Islet of Langerhans (tissue), 1 donor: ENCODE measurements at regions not wholly inside any gene's neighbourhood (a gene's known extent, or its start where the extent isn't known, plus 50 kb on each side); places are given as distances from the start of the nearest gene placed in this dataset.
"Not testable (repeated sequence)": the region's sequence is repeated elsewhere in the genome, so short reads cannot be mapped to it uniquely, and the experiment has no call there.

Experiments used
- FAIRE-seq: peaks from one replicate; lab custom pipeline; 2011; peaks lifted over from hg19 to GRCh38; lab: Jason Lieb, UNC

- not testable (repeated sequence) for FAIRE-seq
Observed at GRCh38 chrX:115840729-115841409, 279.9 kb downstream of the PLS3 start.

- not testable (repeated sequence) for FAIRE-seq
Observed at GRCh38 chrX:115850986-115851385, 290.0 kb downstream of the PLS3 start.

GRCh38 chrX:115853260-115853659, 292.3 kb downstream of the PLS3 start:
- not testable (repeated sequence) for FAIRE-seq

GRCh38 chrX:115881170-115881569, 289.4 kb upstream of the AGTR2 start:
- FAIRE-seq = not testable (repeated sequence)

GRCh38 chrX:115884121-115884520, 286.4 kb upstream of the AGTR2 start:
- FAIRE-seq = not testable (repeated sequence)

- FAIRE-seq = not testable (repeated sequence)
Observed at GRCh38 chrX:115888041-115888440, 282.5 kb upstream of the AGTR2 start.

GRCh38 chrX:115888519-115888918, 282.0 kb upstream of the AGTR2 start:
- not testable (repeated sequence) for FAIRE-seq

- no peak for FAIRE-seq
Observed at GRCh38 chrX:115889121-115889890, 281.2 kb upstream of the AGTR2 start.

- FAIRE-seq = no peak
Observed at GRCh38 chrX:115892056-115892708, 278.4 kb upstream of the AGTR2 start.

- no peak for FAIRE-seq
Observed at GRCh38 chrX:115892787-115893671, 277.5 kb upstream of the AGTR2 start.

GRCh38 chrX:115894087-115894486, 276.5 kb upstream of the AGTR2 start:
- FAIRE-seq = no peak

- no peak for FAIRE-seq
Observed at GRCh38 chrX:115895678-115896329, 274.7 kb upstream of the AGTR2 start.

GRCh38 chrX:115896362-115896761, 274.2 kb upstream of the AGTR2 start:
- no peak for FAIRE-seq

- FAIRE-seq = no peak
Observed at GRCh38 chrX:115897956-115898355, 272.6 kb upstream of the AGTR2 start.

GRCh38 chrX:115898382-115899001, 272.1 kb upstream of the AGTR2 start:
- FAIRE-seq = no peak

- FAIRE-seq = no peak
Observed at GRCh38 chrX:115900425-115900824, 270.1 kb upstream of the AGTR2 start.

- no peak for FAIRE-seq
Observed at GRCh38 chrX:115901241-115901640, 269.3 kb upstream of the AGTR2 start.

GRCh38 chrX:115902995-115903394, 267.5 kb upstream of the AGTR2 start:
- FAIRE-seq = no peak

- FAIRE-seq = no peak
Observed at GRCh38 chrX:115906276-115906675, 264.3 kb upstream of the AGTR2 start.

GRCh38 chrX:115906881-115907280, 263.7 kb upstream of the AGTR2 start:
- FAIRE-seq = no peak

- no peak for FAIRE-seq
Observed at GRCh38 chrX:115909017-115909416, 261.5 kb upstream of the AGTR2 start.
